Central memory CD8-positive, alpha-beta T cell (primary cell): ENCODE measurements at regions not wholly inside any gene's neighbourhood (a gene's known extent, or its start where the extent isn't known, plus 50 kb on each side); places are given as distances from the start of the nearest gene placed in this dataset.
"Not testable (repeated sequence)": the region's sequence is repeated elsewhere in the genome, so short reads cannot be mapped to it uniquely, and the experiment has no call there.

Experiments
- ATAC-seq: fragments of 150-1000 bp; cut with Tn5 transposase; replicated peaks from 2 replicates; pipeline ENCODE4 v1.10.0; 2022; ENCODE audit warnings: mild to moderate bottlenecking, moderate FRiP score, moderate number of reproducible peaks; ENCODE audit not compliant: poor library complexity, severe bottlenecking; ENCODE audit errors: extremely low read depth
- DNase-seq, 2 donors: peaks; one replicate each; pipeline ENCODE4 v3.0.0; 2021; ENCODE audit warnings: low spot score in 2 of 2
- H3K27ac Mint-ChIP-seq: one replicate; pipeline ENCODE4 v1.8.0; 2022; ENCODE audit warnings: low read depth, mild to moderate bottlenecking, moderate library complexity, mixed read lengths
- H3K27me3 Mint-ChIP-seq: one replicate; pipeline ENCODE4 v1.8.0; 2022; ENCODE audit warnings: mixed read lengths
- H3K36me3 Mint-ChIP-seq: one replicate; pipeline ENCODE4 v1.8.0; 2022; ENCODE audit warnings: mild to moderate bottlenecking, moderate library complexity, mixed read lengths; ENCODE audit not compliant: insufficient read depth
- H3K4me1 Mint-ChIP-seq: one replicate; pipeline ENCODE4 v1.8.0; 2022; ENCODE audit warnings: mixed read lengths
- H3K4me3 Mint-ChIP-seq: one replicate; pipeline ENCODE4 v1.8.0; 2022; ENCODE audit warnings: mild to moderate bottlenecking, moderate library complexity, mixed read lengths
- H3K9me3 Mint-ChIP-seq: one replicate; pipeline ENCODE4 v1.8.0; 2022; ENCODE audit warnings: mixed read lengths

DNA sequence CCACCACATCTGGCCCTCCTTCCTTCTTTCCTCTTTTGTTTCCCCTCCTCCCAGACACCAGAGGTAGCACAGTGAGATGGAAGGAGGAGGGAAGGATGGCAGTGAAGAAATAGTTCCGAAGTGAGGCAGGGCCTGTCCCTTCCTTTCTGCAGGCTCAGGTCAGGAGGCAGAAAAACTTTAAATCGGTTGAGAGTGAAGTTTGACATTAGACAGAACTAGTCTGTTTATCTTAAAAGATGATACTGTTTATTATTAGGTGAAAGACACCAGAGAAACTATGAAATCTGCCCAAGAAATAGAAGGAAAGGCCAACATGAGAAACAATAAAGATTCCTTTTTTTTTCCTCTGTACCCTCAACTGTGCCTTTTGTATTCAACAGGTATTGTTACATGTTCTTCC lies 670.3 kb downstream of the UTRN start:
- Mint-ChIP-seq H3K27ac (no peak overlapping the region), H3K4me1 (no peaks in the 10 kb centered on the region), H3K4me3 (no peak overlapping the region), H3K9me3 (no peaks in the 10 kb centered on the region), H3K27me3 (peaks cover 10% of the 10 kb centered on the region), H3K36me3 (peaks cover 1% of the 10 kb centered on the region)
- DNase-seq (no peak), ATAC-seq (no peak)

DNA sequence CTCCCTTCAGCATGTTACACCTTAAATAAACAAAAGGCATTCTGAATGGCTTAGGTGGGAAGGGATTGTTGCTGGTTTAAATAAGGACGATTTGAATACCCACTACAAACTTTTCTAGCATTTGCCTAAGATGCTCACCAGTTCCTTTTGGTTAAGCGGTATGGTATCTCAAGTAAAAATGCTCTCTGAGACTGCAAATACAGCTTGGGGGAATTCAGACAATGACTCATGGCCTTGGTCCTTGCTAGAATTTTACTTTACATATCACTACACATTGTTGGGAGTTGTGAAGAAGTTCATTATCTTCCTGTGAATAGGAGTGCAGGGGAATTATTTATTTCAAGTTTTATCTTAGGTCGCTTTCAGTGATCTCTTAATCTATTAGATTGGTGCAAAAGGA lies 670.7 kb downstream of the UTRN start:
- ATAC-seq (no peak), DNase-seq (no peak)
- Mint-ChIP-seq H3K4me1 (no peaks in the 10 kb centered on the region), H3K27me3 (peaks cover 10% of the 10 kb centered on the region), H3K9me3 (no peaks in the 10 kb centered on the region), H3K27ac (no peak overlapping the region), H3K4me3 (no peak overlapping the region), H3K36me3 (peaks cover 1% of the 10 kb centered on the region)

DNA sequence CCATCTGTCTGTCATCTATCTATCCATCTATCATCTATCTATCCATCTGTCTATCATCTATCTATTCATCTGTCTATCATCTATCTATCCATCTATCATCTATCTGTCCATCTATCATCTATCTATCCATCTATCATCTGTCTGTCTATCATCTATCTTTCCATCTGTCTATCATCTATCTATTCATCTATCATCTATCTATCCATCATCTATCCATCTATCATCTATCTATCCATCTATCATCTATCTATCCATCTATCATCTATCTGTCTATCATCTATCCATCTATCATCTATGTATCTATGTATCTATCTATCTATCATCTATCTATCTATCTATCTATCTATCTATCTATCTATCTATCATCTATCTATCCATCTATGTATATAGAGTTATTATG lies 671.6 kb downstream of the UTRN start:
- H3K27ac Mint-ChIP-seq, H3K36me3 Mint-ChIP-seq: not testable (repeated sequence)

DNA sequence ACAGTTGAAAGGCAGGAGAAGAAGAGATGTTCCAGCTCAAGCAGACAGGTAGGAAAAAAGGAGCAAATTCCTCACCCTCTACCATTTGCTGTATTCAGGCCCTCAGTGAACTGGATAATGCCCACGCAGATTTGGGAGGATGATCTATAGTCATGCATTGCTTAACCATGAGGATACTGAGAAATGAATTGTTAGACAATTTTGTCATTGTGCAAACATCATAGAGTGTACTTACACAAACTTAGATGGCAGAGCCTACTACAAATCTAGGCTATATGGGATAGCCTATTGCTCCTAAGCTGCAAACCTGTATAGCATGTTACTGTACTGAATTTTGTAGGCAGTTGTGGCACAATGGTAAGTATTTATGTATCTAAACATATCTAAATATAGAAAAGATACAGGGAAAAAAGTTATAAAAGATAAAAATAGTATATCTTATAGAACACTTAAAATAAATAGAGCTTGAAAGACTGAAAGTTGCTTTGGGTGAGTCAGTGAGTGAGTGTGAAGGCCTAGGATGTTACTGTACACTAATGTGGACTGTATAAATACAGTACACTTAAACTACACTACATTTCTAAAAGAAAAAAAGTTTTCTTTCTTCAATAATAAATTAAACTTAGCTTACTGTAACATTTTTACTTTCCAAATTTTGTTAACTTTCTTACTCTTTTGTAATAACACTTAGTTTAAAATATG lies 672.3 kb downstream of the UTRN start:
- no peak overlapping the region for H3K27ac Mint-ChIP-seq
- no peaks in the 10 kb centered on the region for H3K9me3 Mint-ChIP-seq
- H3K4me1 Mint-ChIP-seq = no peaks in the 10 kb centered on the region
- H3K36me3 Mint-ChIP-seq = peaks cover 1% of the 10 kb centered on the region
- ATAC-seq (no peak), DNase-seq (no peak)
- H3K27me3 Mint-ChIP-seq = peaks cover 5% of the 10 kb centered on the region
- H3K4me3 Mint-ChIP-seq = no peak overlapping the region

More for the DNA sequence above, 671.6 kb downstream of the UTRN start:
- not testable (repeated sequence) for ATAC-seq, DNase-seq, H3K9me3 Mint-ChIP-seq, H3K4me3 Mint-ChIP-seq, H3K4me1 Mint-ChIP-seq
- H3K27me3 Mint-ChIP-seq = peaks cover 10% of the 10 kb centered on the region

DNA sequence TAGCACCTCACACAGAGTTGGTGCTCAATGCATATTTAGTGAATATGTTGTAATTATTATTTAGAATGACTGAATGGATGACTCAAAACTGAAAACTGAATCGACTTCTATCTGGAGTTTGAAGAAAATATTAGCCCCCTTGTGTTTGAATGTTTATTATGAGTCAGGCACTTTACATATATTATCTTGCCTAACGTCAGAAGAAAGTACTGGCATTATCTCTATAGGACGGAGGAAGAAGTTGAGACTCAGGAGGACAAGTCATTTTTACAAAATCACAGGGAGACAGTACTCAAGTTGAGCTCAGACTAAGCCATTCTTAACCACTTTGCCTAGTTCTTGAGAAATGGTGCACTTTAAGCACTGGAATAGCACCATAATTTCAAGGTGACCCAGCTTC lies 684.0 kb downstream of the UTRN start:
- H3K9me3 Mint-ChIP-seq = no peaks in the 10 kb centered on the region
- no peaks in the 10 kb centered on the region for H3K4me1 Mint-ChIP-seq
- no peak for ATAC-seq
- peaks cover 61% of the 10 kb centered on the region for H3K27me3 Mint-ChIP-seq
- H3K4me3 Mint-ChIP-seq = no peak overlapping the region
- H3K27ac Mint-ChIP-seq = no peak overlapping the region
- no peak for DNase-seq
- H3K36me3 Mint-ChIP-seq = no peaks in the 10 kb centered on the region

DNA sequence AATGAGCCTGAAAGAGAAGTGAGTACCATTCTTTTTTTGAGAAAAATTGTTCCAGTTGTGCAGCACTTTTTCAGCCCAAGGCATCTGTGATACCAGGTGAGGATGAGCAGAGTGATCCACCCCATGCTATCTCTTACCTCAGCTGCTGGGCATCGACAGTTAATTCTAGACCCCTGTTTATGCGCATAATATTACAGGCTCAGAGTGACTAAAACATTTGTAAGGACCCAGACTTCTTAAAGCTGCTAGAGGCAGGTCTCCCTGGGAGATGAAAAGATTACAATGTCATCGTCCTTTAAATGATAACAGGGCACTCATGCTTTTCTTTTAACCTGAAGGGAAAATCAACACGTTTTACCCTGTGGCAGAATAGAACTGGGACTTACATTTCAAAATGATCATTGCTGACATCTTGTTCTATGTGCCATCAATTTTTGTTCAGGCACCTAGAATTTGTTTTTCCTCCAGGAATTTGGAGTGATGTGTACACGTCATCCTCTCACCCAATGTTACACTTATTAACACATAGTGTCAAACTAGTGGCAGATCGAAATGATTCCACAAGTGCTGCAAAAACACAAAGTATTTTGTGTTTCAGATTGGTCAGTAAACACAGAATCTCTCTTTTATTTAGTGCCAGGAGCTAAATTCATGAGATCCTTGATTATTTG lies 684.6 kb downstream of the UTRN start:
- no peak for DNase-seq
- Mint-ChIP-seq H3K27ac (no peak overlapping the region), H3K4me1 (no peaks in the 10 kb centered on the region), H3K9me3 (no peaks in the 10 kb centered on the region), H3K36me3 (no peaks in the 10 kb centered on the region), H3K27me3 (peaks cover 61% of the 10 kb centered on the region), H3K4me3 (no peak overlapping the region)
- ATAC-seq = no peak

DNA sequence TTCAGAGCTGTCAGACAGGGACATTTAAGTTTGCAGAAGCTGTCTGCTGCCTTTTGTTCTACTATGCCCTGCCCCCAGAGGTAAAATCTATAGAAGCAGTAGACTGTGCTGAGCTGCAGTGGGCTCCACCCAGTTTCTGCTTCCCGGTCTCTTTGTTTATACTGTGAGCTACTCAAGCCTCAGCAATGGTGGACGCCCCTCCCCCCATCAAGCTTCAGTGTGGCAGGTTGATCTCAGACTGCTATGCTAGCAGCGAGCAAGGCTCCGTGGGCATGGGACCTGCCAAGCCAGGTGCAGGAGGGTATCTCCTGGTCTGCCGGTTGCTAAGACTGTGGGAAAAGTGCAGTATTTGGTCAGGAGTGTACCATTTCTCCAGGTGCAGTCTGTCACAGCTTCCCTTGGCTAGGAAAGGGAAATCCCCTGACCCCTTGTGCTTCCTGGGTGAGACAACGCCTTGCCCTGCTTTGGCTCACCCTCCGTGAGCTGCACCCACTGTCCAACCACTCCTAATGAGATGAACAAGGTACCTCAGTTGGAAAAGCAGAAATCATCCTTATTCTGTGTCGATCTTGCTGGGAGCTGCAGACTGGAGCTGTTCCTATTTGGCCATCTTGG lies 692.2 kb downstream of the UTRN start:
- DNase-seq, ATAC-seq, H3K4me1 Mint-ChIP-seq, H3K36me3 Mint-ChIP-seq, H3K27ac Mint-ChIP-seq, H3K4me3 Mint-ChIP-seq, H3K9me3 Mint-ChIP-seq: not testable (repeated sequence)
- H3K27me3 Mint-ChIP-seq = peaks cover 80% of the 10 kb centered on the region

DNA sequence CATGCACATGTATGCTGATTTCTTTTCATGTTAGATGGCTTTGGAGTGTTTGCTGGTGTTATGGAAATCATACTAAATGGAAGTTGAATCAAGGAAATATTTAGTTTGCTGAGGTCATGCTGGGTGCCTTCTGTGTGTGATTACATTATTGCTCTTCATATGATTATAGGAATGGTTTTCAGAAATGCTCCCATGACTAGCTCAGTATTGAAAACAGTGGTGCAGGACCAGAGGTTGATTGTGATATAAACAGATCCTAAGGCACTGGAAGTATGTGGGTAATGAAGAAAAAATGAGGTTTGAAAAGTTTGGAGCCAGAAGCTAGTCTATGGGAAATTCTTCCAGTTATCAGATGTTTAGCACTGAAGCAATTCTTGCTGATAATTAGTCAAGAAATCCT lies 693.1 kb downstream of the UTRN start:
- no peak overlapping the region for H3K4me3 Mint-ChIP-seq
- peaks cover 77% of the 10 kb centered on the region for H3K27me3 Mint-ChIP-seq
- ATAC-seq (no peak), DNase-seq (no peak)
- no peaks in the 10 kb centered on the region for H3K36me3 Mint-ChIP-seq
- no peaks in the 10 kb centered on the region for H3K4me1 Mint-ChIP-seq
- H3K9me3 Mint-ChIP-seq = peaks cover 6% of the 10 kb centered on the region
- H3K27ac Mint-ChIP-seq = no peak overlapping the region

DNA sequence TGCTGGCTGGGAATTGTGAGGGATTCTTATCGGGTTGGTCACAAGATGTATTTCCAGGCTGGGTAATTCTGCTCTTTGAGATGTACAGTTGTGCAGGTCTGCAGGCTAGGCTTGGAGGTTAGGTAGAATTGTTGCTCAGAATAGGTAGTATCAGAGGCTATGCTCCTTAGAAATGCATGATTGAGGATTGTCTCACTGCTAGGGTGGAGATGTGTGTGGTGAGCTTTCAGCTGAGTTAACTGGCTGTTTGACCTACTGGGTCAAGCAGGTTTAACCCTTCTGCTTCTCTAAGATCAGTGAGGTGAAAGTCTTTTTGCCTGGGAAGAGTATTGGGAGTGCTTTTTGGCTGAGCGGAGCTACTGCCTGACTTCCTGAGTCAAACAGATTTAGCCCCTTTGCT lies 701.1 kb downstream of the UTRN start:
- Mint-ChIP-seq H3K36me3 (no peaks in the 10 kb centered on the region), H3K27ac (no peak overlapping the region), H3K9me3 (peaks cover 6% of the 10 kb centered on the region), H3K4me1 (no peaks in the 10 kb centered on the region), H3K4me3 (no peak overlapping the region), H3K27me3 (peaks cover 54% of the 10 kb centered on the region)
- DNase-seq (no peak), ATAC-seq (no peak)

DNA sequence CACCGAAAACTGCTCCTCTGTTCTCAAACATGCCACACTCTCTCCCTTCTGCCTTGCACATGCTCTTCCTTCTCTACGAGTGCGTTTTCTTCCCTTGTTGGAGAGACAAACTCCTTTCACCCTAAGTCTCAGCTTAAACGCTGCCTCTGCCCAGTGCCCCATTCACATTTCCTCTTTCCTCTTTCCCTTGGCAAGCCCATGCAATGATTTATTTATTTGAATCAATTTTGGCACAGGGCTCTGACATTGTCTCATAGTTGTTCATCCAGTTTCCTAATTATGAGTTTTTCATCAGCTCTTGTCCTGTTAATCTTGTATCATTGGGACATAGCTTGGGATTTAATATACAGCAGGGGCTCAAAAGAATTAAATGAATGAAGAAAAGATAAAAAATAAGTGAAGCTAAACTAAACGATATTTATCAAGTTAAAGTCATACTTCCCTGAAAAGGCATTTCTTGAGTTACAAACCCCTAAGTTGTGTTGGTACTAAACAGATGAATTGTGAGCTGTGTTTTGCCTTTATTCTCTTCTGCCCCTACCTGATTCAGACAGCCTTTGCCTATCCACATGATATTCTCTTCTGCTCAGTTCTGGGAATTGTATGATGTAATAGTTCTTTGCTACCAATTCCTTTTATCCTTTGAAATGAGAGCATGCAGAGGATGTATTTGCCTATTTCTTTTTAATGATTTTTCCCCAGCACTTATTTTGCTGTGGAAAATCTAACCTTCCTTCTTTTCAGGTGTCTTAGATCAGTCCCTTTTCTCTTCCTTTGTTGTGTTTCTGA lies 704.4 kb downstream of the UTRN start:
- H3K9me3 Mint-ChIP-seq = peaks cover 6% of the 10 kb centered on the region
- peaks cover 80% of the 10 kb centered on the region for H3K27me3 Mint-ChIP-seq
- H3K4me1 Mint-ChIP-seq = no peaks in the 10 kb centered on the region
- H3K27ac Mint-ChIP-seq = no peak overlapping the region
- no peak overlapping the region for H3K4me3 Mint-ChIP-seq
- ATAC-seq (no peak), DNase-seq (no peak)
- no peaks in the 10 kb centered on the region for H3K36me3 Mint-ChIP-seq

DNA sequence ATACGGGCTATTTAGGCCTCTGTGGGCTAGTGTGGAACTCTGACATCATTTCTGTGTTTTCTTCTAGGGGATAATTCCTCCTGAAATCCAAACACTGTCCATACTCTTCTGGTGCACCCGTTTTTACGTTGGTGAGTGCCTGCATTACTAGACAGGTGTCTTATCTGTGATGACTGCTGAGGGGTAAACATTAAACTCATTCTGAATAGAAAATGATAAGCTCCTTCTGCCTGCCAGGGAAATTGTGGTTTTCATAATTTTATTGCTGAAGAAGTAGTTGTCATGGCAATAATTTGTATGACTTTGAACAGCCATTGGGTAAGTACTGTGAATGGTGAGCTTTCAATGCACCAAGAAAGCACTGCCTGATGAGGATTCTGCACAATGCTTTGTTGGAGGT lies 705.6 kb downstream of the UTRN start:
- Mint-ChIP-seq H3K9me3 (no peaks in the 10 kb centered on the region), H3K27ac (no peak overlapping the region), H3K36me3 (no peaks in the 10 kb centered on the region), H3K4me1 (no peaks in the 10 kb centered on the region), H3K4me3 (no peak overlapping the region), H3K27me3 (peaks cover 85% of the 10 kb centered on the region)
- DNase-seq (no peak), ATAC-seq (no peak)

DNA sequence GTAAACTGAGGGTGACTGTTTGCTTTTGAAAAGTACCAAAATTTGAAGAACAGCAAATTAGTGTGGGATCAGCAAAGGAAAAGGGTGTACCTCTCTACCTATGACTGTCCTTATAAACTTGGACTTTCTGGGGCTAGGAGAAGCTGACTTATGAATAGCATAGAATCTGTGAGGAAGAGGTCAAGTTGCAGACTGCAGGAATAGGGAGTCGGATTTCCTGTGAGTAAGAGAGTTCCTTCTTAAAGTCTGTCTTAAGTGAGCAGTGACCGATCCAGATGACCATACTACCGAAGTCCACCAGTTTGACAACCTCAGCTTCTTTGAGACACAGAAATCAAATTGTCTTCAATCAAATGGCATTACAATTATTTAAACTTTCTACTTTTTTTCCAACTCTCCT lies 708.7 kb downstream of the UTRN start:
- peaks cover 94% of the 10 kb centered on the region for H3K27me3 Mint-ChIP-seq
- no peak overlapping the region for H3K4me3 Mint-ChIP-seq
- no peaks in the 10 kb centered on the region for H3K4me1 Mint-ChIP-seq
- ATAC-seq (no peak), DNase-seq (no peak)
- no peaks in the 10 kb centered on the region for H3K9me3 Mint-ChIP-seq
- H3K27ac Mint-ChIP-seq = no peak overlapping the region
- H3K36me3 Mint-ChIP-seq = no peaks in the 10 kb centered on the region
